AG09319 (cell line): ENCODE measurements at regions not wholly inside any gene's neighbourhood (a gene's known extent, or its start where the extent isn't known, plus 50 kb on each side); places are given as distances from the start of the nearest gene placed in this dataset.

Experiments used
- DNase-seq: peaks from one replicate; pipeline ENCODE4 v3.0.0-alpha.2; 2010; ENCODE audit warnings: low read depth; ENCODE audit errors: extremely low read depth
- TF ChIP-seq, protein P1 (sequence below): IDR thresholded peaks from 2 replicates; pipeline ENCODE4 v1.5.1; 2011; ENCODE audit warnings: low read depth, mild to moderate bottlenecking, inconsistent platforms, low read length, moderate library complexity

DNA sequence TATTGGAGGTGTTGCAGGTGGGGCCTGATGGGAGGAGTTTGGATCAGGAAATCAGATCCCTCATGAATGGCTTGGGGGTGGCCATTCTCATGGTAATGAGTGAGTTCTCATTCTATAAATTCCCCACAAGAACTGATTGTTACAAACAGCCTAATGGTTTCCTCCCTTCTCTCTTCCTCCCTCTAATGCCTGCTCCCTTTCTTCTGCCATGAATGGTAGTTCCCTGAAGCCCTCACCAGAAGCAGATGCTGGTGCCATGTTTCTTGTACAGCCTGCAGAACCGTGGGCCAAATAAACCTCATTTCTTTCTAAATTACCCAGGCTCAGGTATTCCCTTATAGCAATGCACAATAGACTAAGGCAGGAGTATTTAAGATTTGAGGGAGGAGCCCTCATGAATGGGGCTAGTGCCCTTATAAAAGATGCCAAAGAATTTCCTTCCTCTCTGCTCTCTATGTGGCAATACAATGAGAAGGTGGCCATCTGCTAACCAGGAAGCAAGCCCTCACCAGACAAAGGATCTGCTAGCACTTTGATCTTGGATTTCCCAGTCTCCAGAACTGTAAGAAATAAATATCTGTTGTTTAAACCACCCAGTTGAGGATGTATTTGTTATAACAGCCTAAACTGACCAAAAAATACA, 251.8 kb downstream of the ZEB2 start:
- no peak for DNase-seq
- TF ChIP-seq, protein P1, sequence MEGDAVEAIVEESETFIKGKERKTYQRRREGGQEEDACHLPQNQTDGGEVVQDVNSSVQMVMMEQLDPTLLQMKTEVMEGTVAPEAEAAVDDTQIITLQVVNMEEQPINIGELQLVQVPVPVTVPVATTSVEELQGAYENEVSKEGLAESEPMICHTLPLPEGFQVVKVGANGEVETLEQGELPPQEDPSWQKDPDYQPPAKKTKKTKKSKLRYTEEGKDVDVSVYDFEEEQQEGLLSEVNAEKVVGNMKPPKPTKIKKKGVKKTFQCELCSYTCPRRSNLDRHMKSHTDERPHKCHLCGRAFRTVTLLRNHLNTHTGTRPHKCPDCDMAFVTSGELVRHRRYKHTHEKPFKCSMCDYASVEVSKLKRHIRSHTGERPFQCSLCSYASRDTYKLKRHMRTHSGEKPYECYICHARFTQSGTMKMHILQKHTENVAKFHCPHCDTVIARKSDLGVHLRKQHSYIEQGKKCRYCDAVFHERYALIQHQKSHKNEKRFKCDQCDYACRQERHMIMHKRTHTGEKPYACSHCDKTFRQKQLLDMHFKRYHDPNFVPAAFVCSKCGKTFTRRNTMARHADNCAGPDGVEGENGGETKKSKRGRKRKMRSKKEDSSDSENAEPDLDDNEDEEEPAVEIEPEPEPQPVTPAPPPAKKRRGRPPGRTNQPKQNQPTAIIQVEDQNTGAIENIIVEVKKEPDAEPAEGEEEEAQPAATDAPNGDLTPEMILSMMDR, result no peak

DNA sequence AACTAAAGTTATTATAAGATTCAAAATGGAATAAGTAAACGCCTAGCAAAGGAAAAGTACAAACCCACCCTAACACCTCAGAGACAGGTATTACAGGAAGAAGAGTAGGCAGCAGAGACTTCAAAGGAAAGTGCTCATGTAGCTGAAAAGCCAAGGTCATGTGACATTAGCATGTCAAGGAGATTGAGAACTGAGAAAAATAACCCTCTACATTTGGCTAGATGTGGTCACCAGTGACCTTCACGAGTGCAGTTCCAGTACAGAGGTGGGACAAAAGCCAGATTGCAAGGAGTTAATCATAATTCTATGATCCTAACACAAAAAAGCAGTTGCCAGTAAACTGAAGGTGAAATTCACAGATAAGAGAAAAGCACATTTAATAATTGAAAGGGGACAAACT, 252.7 kb downstream of the ZEB2 start:
- TF ChIP-seq, protein P1, result no peak
- DNase-seq, result no peak

DNA sequence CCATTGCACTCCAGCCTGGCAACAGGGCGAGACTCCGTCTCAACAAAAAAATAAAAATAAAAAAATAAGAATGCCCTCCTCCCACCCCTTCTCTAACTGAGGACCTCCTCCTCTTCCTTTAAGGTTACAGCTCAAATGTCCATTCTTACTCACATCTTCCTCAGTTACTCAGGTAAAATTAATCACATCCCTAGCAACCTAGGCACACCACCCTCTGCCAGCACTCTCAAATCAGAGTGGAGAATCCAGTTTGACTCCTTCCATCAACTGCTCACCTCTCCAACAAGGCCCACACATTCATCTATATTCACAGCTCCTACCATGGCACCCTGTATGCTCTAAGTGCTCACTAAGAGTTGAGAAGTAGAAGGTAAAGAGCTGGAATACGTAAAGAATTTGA, 254.3 kb downstream of the ZEB2 start:
- no peak for DNase-seq
- TF ChIP-seq, protein P1, result no peak

DNA sequence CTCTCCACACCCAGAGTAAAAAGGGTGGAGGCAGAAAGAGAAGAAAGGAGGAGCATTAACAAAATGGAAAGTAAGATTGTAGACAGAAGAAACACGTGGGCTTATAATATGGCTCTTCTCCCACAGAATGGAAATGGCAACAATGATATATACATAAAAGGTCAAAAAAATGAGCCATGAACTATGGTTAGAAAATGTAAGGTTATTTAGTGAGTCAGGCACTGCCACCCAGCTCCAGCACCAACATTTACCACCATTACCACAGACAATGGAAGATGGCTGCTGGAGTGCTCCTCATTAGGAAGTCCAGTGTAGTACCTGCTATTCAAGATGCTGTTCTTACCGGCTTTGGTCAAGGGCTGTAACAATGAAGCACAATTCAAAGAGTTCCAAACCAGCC, 258.0 kb downstream of the ZEB2 start:
- DNase-seq, result no peak
- TF ChIP-seq, protein P1, result no peak

DNA sequence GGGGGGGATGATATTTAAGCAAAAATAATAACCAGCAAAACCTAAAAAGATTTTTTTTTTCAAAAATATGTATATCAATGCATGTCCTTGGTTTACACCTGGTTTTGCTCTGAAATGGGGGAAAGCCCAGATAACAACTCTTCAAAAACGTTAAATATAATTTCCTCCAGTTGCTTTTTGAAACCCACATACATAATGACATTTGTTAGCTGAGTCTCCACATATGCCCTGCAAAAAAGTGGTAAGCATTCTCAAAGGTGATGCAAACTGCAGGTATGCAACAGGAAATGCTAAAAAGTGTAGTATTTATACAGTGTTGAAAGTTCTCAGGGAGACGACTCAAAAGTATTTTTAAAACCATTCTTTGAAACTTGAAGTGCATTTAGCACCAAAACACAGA, 258.6 kb downstream of the ZEB2 start:
- TF ChIP-seq, protein P1, result no peak
- DNase-seq, result no peak

DNA sequence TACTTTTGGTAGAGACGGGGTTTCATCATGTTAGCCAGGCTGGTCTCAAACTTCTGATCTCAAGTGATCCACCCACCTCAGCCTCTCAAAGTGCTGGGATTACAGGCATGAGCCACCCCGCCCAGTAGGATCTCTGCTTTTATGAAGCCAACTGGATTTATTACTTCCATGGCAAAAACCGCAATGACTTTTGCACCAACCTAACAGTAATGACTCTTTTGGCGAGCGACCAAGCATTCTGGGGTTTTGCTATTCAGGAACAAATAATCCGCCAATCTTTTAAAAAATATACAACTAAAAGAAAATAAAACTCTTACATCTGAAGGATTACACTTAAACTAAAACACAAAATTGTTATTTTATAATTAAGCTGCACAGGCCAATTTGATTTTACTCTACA, 260.6 kb downstream of the ZEB2 start:
- DNase-seq, result no peak
- TF ChIP-seq, protein P1, result no peak

DNA sequence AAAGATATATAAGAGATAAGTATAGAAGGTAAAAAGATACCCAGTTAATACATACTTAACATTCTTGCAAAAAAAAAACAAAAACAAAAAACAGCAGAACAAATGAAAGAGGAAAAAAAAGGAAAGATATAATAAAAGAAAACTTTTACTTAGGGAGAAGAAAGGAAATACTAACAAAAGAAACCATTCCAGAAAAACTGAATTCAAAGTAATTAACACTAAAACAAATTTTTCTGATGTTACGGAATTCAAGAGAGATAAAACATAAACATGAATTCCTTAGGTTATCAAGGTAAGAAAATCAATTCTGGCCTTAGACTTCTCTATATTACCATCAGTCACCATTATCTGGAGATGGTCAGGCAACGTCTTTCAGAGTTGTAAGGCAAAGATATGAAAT, 261.8 kb downstream of the ZEB2 start:
- no peak for DNase-seq
- TF ChIP-seq, protein P1, result no peak
